Activated CD4-positive, alpha-beta T cell treated with anti-CD3 and anti-CD28 coated beads, Interleukin-2, Interleukin-6, amounts not matched to agents 100 ng/mL and 50 ng/mL, durations not matched to agents 16 hours and 8 hours (primary cell): ENCODE measurements at regions not wholly inside any gene's neighbourhood (a gene's known extent, or its start where the extent isn't known, plus 50 kb on each side); places are given as distances from the start of the nearest gene placed in this dataset.
"Not testable (repeated sequence)": the region's sequence is repeated elsewhere in the genome, so short reads cannot be mapped to it uniquely, and the experiment has no call there.

Source experiments
- DNase-seq: peaks from one replicate; pipeline ENCODE4 v3.0.0-alpha.2; 2020

DNA sequence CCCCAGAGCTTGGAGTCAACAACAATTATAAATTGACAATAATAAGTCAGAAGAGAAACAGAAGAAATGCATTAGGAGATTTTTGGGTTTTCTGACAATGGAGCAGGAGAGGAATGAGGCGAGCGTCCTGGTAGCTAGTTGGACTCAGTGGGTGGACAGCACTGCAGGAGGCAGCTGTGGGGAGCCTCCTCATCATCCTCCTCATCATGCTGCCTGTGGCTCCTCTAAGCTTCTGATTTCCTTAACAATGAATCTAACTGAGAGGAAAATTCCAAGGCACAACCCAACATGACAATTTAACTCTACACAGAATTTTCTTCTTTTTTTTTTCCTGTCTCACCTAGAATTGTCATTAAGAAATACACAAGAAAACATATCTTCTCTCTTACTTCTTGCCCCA lies 357.1 kb upstream of the NOCT start:
- no peak for DNase-seq

DNA sequence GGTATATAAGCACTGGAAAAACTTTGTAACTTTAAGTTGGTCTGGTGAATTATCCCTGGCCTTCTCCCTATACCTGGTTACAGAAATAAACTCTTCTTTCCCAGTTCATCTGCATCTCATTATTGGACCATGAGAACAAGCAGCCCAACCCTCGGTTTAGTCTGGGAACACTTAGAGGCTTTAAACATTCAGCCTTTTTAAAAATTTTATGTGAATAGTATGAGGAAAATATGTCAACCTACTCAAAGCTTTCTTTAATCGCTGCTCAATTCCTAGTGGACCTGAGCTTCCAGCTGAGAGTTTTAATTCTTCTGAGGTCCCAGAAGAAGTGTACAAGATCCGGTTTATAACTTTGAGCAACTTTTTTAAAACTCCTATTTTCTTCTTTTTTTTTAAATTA lies 358.6 kb upstream of the NOCT start:
- DNase-seq, result no peak

DNA sequence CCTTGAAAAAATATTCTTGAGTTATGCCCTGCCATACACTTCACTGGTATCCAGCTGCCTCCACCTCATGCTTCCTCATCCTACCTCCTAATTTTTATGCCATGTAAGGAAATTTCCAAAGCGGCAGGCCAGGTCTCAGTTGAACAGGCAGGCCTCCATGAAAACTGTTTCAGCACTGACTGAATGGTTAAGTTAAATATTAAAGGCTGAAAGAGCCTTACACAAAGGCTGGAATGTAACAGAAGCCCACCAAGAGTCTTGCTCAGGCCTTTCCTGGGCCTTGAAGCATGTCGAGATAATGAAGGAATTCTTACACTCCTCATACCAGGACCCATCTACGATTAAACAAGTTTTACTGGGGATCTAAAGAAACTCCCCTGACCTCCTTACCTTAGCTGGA lies 359.6 kb upstream of the NOCT start:
- DNase-seq, result no peak

DNA sequence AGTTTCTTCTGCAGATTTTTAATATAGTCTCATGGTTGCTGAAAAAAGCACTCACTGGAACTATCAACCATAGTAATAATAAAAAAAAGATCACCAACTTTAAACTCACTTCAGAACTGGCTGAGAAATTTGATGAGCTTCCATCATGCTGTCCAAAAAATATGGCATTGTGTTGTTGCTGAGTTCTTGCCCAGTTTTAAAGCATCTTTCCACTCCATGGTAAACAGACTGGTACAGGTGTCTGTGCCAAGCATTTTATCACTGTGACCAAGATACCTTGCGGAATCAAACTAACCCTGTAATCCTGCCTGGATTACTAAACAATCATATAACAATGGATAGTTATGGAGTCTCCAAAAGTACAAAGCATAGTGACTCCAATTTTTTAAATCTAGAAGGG lies 360.3 kb upstream of the NOCT start:
- DNase-seq, result no peak

DNA sequence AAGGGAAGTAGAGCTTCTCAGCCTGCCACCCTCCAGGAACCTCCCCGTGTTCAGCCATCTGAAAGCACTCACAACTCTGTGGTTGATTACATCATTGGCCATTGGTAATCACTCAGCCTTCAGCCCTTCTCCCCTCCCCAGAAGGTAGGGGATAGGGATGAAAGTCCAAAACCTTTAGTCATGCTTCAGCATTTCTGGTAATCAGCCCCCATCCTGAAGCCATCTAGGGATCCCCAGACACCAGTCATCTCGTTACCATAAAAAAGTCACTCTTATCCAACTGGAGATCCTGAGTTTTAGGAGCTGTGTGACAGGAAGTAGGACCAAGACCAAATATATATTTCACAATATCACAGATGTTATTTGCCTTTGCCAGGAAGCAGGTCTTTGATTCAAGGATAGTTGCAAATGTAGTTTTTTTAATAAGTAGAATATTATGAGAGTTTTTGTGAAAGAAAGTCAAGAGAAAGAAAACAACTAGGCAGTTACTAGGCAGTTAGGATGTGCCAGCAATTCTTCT lies 364.6 kb upstream of the NOCT start:
- DNase-seq, result no peak

DNA sequence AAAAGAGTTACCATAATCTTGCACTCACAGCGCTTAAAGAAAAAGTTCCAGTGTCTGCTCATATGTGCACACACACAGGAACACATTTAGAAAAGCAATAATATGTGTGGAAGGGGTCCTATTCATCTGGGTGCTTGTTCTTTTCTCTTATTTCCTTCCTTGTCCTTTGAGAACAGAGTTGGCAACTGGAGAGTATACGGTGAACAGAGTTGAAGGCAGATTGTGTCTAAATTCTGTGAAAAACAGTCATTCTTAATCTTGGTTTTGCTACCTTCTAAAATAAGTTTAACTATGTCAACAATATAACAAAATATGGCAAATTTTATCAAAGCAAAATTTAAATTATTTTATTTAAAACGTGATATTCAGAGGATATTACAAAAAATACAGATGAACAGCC lies 365.1 kb upstream of the NOCT start:
- no peak for DNase-seq

DNA sequence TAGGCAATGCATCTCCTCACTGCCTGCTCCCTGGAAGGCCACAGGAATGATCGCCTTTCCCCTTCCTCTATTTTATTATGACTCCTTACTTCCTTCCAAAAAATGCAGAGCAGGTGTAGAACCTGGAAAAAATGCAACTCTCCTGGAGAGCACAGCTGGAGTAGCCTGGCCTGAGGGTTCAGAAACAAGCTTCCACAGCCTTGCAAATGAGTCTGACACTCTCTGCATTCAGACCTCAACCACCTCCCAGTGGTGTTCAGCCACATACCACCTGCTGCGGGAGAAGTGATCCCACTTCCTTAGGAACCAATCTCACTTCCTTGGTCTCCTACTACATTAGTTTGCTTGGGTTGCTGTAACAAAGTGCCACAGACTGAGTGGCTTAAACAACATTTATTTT lies 368.1 kb upstream of the NOCT start:
- no peak for DNase-seq

DNA sequence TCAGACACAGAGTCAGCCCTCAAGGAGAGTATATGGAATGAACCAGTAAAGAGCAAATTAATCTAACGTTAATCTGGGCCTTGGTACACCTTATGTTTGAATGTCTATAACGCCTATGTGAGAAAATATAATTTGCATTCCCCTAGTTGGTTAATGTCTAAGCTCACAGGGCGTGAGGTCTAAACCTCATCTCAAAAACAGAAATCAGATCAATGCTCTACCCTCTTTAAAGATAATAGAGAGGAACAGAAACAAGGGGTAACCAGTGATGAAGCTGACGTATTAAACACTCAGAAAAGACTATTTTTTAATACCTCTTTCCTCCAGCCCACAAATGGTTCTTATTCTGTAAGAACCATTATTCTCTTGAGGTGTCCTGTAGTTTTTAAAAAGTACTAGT lies 369.2 kb upstream of the NOCT start:
- DNase-seq, result no peak

DNA sequence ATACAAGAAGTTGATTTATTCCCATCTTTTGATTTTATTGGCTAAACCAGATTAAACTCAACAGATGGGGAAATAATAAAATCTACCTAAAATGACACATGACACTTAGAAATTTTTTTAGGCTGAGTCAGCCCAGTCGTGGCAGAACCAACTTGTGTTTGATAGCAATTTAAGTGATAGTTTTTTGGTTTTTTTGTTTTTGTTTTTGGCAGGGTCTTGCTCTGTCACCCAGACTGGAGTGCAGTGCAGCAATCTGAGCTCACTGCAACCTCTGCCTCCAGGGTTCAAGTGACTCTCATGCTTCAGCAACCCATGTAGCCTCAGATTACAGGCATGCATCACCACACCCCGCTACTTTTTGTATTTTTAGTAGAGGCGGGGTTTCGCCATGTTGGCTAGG lies 370.3 kb upstream of the NOCT start:
- DNase-seq, result no peak

DNA sequence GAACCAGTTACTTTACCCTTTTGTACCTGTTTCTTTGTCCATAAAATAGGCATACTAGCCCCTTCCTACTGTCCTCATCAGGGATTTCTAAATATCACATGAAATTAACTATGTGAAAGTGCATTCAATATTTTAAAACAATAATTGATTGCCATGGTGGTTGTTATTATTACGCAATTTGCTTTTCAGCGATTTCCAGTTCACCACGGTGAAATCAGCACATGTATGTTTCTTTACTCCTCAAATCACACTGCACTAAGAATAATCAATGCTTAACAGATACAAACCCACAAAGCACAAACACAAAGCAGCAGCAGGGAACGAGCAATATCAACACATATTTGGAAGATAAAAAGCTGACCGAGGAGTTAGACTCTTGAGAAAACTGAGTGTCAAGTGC lies 371.3 kb upstream of the NOCT start:
- no peak for DNase-seq

DNA sequence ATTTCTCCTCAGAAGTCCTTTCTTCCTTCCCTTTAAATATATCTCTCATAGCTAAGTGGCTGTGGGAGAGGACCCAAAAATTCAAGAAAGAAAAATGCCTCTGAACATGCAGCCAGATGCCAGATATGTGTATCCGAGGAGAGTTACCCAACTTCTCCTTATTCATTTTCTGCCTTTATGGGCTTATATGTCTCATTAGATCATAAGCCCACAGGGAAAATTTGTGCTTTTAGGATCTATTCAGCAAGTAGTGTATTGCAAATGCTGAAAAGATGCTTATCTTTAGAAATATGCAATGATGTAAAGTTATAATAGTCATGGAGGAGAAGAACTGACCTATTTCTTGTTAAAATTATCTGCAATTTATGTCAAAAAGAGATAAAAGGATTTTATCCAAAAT lies 371.8 kb upstream of the NOCT start:
- no peak for DNase-seq

DNA sequence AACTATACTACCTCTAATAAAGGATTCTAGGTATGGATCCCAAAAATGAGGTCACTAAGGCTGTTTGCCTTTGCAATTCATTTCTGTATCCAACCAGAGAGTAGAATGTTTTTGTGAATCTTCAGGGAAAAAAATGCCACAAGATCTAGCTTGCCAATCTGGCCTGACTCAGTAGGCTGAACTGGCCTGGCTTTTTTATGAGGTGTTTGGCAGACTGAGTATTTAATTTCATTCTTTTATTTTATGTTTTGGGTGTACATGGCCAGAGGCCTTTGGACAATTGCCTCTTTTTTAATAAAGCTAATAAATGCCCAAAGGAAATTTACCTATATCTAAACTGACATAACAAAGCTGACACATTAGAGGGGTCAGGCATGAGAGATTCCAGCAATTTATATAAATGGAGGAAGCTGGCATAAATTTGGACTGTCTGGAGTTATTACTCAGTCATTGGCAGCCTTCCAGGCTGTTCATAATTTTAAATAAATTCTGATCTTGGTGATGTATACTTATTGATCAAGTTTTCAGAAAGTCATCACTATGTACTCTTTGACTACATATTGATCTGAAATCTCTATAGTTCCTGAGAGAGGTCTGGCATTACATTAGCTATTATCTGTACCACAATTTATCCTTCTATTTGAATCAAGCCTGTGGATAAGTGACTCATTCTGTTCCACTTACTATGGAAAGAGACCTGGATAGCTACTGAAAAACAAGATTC lies 376.4 kb upstream of the NOCT start:
- no peak for DNase-seq

DNA sequence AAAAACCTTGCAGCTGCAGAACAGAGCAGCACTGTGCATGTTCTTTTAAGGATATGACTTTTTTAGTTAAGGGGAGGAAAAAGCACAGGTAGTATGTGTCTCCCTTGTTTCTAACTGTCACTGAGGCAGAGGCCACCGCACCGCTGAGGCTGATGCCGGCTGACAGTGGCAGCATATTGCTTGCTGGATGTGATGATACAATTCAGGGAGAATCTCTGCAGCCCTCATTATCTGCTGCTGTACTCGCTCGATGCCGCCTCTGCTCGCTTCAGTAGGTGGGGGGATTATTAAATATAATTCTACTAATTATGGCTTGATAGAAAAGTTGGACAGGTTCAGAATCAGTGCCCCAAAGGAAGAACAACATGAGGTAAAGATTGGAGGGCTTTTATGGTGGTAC lies 378.8 kb upstream of the NOCT start:
- DNase-seq, result no peak

DNA sequence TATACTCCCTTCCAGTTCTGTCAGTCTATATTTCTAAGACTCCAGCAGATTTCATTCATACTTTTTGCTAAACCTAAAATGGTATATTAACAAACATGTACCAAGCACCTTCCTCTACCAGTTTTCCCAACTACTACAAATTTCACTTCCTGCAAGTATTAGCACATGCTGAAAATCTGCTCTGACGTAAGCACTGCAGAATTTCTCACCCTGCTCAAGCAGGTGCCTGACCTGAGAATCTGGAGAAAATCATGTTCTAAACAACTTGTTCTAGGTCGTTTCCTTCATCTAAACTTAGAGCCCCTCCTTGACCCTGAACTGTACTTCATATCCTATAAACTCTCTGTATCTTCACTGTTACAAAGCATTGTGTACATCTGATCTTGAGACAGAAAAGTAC lies 380.7 kb upstream of the NOCT start:
- no peak for DNase-seq

DNA sequence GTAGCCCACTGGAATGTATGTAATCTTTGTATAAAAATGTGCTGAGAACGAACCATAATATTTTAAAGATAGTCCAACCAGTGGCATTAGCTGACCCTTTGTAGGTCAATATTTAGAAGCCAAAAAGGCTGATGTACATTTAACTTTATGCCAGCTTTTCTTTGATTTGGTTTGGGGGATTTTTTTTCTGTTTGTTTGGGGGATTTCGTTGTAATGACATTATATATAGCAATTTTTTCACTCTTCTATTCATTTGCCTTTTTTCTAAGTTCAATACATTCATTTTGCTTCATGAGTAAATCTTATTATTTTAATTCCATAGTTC lies 382.0 kb upstream of the NOCT start:
- DNase-seq, result no peak

DNA sequence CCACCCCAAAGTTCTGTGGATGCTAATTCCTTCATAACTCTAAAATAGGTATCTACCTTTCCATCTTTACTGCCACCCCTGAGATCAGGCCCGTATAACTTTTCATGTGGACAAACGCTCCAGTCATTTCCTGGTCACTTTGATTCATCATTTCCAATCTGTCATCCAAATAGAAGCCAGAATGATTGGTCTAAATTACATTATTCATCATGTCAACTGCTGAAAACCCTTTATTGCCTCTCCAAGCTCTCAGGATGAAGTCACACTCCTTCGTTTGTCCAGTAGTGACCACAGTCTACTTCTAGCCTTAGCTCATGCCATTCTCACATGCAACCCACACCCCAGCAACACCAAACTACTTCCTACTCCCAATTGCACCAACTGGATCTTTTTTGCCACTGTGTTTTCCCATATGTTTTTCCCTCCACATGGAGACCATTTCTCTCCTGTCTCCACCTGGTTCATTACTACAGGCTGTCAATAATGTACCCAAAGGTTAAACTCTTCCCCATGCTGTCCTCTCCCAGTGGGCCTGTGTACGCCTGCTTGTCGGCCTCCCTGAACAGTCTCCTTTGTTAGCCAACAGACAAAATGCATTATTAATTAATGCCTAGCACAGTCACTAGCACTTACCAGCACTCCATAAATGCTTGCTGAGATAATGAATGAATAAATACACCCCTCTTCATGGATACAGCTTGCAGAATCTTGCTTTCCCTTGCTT lies 382.6 kb upstream of the NOCT start:
- no peak for DNase-seq

DNA sequence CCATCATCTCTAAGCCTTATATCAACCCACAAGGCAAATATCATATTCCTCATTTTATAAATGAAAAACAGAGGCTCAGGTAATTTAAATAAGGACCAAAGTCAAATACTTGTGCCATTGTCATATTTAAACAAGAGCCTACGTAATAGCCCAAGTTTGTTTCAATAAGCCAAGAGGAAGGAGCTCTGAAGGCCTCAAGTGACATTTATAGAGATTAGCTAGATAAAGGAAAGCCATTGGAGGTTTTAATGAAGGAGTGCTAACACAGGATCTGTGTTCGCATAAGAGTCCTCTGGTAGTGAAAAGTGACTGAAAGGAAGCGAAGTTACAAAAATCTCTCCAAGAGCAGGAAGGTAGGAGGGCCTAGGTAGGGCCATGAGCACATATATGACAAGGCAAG lies 384.9 kb upstream of the NOCT start:
- DNase-seq, result no peak

DNA sequence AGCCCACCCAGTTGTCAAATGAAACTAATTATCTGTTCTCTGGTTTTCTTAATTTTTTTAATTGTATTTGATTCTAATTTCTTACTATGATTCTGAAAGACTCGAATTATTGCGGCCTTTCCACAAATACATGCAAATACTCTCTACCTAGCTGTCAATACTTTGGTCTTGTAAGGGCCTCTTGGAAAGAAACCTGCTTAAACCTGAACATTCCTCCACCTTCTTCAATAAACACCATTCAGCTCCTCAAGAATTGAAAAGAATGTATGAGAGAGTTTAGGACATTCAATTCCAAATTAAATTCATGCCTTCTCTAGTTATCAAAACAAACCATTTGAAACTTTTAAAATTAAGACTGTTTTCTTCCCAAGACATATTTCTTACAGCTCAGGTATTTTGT lies 385.9 kb upstream of the NOCT start:
- no peak for DNase-seq

DNA sequence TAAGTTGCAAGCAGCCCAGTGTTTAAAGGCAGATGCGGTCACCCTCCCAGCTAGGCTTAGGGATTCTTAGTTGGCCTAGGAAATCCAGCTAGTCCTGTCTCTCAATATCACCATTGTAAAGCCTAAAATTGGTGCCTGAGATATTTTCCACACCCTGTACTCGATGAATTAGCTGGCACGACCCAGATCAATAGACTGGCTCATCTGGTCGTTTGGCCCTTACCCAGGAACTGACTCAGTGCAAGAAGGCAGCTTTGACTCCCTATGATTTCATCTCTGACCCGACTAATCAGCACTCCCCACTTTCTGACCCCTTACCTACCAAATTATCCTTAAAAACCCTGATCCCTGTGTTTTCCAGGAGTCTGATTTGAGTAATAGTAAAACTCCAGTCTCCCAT lies 384.9 kb upstream of the SLC7A11 start:
- no peak for DNase-seq

DNA sequence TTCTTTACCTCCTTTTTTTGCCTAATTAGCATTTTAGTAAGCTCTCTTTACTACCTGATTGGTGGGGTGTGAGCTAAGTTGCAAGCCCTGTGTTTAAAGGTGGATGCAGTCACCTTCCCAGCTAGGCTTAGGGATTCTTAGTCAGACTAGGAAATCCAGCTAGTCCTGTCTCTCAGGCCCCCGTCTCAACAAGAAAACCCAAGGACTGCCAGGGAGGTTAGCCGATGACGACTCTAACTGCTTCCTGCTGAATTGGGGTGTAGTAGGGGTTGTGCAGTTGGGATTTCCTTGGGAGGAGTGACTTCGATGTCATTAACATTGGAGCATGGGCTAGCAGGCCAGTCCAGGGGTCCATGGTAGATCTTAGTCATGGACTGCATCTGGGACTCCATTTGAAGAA lies 380.2 kb upstream of the SLC7A11 start:
- not testable (repeated sequence) for DNase-seq

DNA sequence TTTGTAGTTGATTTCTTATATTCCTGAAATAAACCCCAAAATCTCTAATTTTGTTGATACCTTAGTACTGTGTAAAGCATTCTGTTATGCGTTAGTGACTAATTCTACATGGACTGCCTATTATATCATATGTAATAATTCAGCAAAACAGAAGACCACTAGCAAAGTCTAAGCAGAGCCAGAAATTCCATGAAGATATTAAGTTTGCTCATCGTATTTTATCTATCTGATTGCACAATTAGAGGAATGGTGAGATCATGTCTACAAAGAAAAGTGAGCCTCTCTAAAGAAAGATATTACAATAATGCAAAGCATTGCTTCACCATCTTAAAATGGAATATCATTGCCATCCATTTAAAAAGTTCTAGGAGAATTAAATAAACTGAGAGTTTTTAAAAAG lies 374.6 kb upstream of the SLC7A11 start:
- no peak for DNase-seq

DNA sequence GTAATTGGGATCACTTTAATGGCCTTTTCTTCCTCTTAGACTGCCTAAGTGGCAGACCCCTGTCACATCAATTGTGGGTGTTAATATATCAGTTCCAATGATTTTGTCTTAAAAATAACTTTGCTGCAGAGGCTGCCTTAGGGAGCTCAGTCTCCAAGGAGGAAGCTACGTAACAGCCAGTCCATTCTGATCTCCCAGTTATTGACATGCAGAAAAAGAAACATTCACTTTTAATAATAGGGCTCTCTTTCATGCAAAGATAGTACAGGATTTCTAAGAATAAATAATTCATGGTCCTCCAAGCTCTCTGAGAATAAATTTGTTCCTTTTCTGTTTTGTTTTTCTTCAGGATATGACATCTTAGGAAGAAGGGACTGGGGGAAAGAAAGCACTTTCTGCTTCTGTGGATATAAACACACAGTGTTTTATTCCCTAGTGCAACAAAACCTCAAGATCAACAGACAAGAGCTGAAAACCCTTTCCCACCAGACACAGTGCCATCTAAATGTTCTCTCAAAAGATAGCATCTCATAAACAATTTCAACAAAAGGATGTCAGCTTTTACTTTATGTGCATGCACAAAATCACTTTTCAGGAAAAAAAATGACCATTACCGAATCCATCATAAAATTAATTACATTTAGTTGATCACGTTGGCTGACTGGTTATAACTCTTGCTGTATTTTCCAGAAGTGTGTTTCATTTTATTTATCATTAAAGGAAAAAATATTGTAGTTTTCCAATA lies 372.4 kb upstream of the SLC7A11 start:
- DNase-seq, result no peak

DNA sequence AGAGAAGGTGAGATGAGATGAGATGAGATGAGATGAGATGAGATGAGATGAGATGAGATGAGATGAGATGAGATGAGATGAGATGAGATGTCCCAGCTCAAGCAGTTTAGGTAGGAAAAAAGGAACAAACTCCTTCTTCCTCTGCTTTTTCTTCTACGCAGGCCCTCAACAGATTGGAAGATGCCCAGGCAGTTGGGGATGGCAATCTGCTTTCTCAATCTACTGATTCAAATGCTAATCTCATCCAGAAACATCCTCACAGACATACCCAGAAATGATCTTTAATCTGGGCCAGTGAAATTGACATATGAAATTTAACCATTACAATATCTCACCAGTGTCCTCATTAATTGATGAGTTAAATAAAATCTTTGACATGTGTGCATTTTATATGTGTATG lies 370.3 kb upstream of the SLC7A11 start:
- DNase-seq, result no peak

DNA sequence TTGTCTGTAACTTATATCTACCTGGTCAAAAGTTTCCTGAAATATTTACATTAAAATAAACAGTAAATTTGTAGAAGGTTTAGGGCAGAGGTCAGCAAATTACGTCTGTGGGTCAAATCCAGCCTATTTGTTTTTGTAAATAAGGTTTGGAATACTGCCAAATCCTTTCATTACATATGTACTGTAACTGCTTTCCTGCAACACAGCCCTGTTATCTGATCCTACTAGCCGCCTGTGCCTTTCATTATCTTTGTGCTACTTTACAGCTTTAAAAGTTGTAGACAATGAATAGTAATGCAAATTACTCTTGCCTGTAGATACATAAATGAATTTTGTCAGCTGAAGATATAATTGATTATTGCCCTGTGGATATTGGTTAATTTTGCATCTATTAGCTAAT lies 369.6 kb upstream of the SLC7A11 start:
- no peak for DNase-seq
